Fibroblast of lung (primary cell): ENCODE measurements at regions not wholly inside any gene's neighbourhood (a gene's known extent, or its start where the extent isn't known, plus 50 kb on each side); places are given as distances from the start of the nearest gene placed in this dataset.

Source experiments
- DNase-seq, 2 donors: peaks; one replicate each; pipeline versions ENCODE4 v3.0.0 to v3.0.0-alpha.2; 2010; ENCODE audit warnings: low read depth in 2 of 2
- H2AFZ ChIP-seq: 2 replicates; pipeline ENCODE4 v1.5.1; 2012; ENCODE audit warnings: low read length, control low read depth, inconsistent platforms
- H3K27ac ChIP-seq: 2 replicates; pipeline ENCODE4 v1.5.1; 2011; ENCODE audit warnings: low read length, control low read depth; ENCODE audit not compliant: insufficient read depth
- H3K27me3 ChIP-seq: 2 replicates; pipeline ENCODE4 v1.5.1; 2011; ENCODE audit warnings: mild to moderate bottlenecking, low read length; ENCODE audit not compliant: control insufficient read depth, insufficient read depth
- H3K36me3 ChIP-seq: 2 replicates; pipeline ENCODE4 v1.5.1; 2011; ENCODE audit warnings: low read length; ENCODE audit not compliant: control insufficient read depth, insufficient read depth
- H3K4me1 ChIP-seq: 2 replicates; pipeline ENCODE4 v1.5.1; 2011; ENCODE audit warnings: low read length; ENCODE audit not compliant: control insufficient read depth, insufficient read depth; ENCODE audit errors: extremely low read depth
- H3K4me2 ChIP-seq: 2 replicates; pipeline ENCODE4 v1.5.1; 2011; ENCODE audit warnings: low read length, control low read depth; ENCODE audit not compliant: insufficient read depth; ENCODE audit errors: extremely low read depth
- H3K4me3 ChIP-seq, 4 experiments: fragments of 200-600 bp in 1 of 4; sonication (generic) in 1 of 4; replicated peaks in 1 of 4; 2 replicates each; pipeline ENCODE4 v1.5.1; 2011 to 2016; ENCODE audit warnings: low read length in 4 of 4, low read depth in 3 of 4, mild to moderate bottlenecking in 3 of 4, control low read depth in 2 of 4, inconsistent platforms in 1 of 4, mixed read lengths in 1 of 4; ENCODE audit not compliant: insufficient read depth in 1 of 4; ENCODE audit errors: control extremely low read depth in 1 of 4
- H3K79me2 ChIP-seq: 2 replicates; pipeline ENCODE4 v1.5.1; 2012; ENCODE audit warnings: mild to moderate bottlenecking, low read length, inconsistent platforms; ENCODE audit not compliant: control insufficient read depth, insufficient read depth
- H3K9ac ChIP-seq: 2 replicates; pipeline ENCODE4 v1.5.1; 2011; ENCODE audit warnings: mild to moderate bottlenecking, low read length, control low read depth; ENCODE audit not compliant: insufficient read depth
- H3K9me3 ChIP-seq: 2 replicates; pipeline ENCODE4 v1.5.1; 2012; ENCODE audit warnings: low read depth, low read length; ENCODE audit not compliant: control insufficient read depth, insufficient read depth
- H4K20me1 ChIP-seq: 2 replicates; pipeline ENCODE4 v1.5.1; 2011; ENCODE audit warnings: low read length; ENCODE audit not compliant: control insufficient read depth, insufficient read depth; ENCODE audit errors: extremely low read depth
- EZH2 ChIP-seq: IDR thresholded peaks from 2 replicates; pipeline ENCODE4 v1.5.1; 2012; ENCODE audit warnings: low read length, control low read depth, mild to moderate bottlenecking; ENCODE audit errors: missing control alignments
- TF ChIP-seq, protein P1 (sequence below), 2 donors: IDR thresholded peaks in 1 of 2; conservative IDR thresholded peaks in 1 of 2; 1 replicate in 1 of 2; 2 replicates in 1 of 2; pipeline ENCODE4 v1.5.1; 2011 to 2012; ENCODE audit warnings: low read length in 2 of 2, control low read depth in 1 of 2, inconsistent platforms in 1 of 2, low read depth in 1 of 2, mild to moderate bottlenecking in 1 of 2

GRCh38 chr5:82375488-82376244 is 97.5 kb upstream of the RPS23 start:
- H3K4me3 ChIP-seq: no peak overlapping the region
- H4K20me1 ChIP-seq: no peaks in the 10 kb centered on the region
- no peak overlapping the region for H3K9ac ChIP-seq
- H3K4me2 ChIP-seq: no peak overlapping the region
- H3K9me3 ChIP-seq: no peaks in the 10 kb centered on the region
- TF ChIP-seq, protein P1, sequence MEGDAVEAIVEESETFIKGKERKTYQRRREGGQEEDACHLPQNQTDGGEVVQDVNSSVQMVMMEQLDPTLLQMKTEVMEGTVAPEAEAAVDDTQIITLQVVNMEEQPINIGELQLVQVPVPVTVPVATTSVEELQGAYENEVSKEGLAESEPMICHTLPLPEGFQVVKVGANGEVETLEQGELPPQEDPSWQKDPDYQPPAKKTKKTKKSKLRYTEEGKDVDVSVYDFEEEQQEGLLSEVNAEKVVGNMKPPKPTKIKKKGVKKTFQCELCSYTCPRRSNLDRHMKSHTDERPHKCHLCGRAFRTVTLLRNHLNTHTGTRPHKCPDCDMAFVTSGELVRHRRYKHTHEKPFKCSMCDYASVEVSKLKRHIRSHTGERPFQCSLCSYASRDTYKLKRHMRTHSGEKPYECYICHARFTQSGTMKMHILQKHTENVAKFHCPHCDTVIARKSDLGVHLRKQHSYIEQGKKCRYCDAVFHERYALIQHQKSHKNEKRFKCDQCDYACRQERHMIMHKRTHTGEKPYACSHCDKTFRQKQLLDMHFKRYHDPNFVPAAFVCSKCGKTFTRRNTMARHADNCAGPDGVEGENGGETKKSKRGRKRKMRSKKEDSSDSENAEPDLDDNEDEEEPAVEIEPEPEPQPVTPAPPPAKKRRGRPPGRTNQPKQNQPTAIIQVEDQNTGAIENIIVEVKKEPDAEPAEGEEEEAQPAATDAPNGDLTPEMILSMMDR (conservative IDR thresholded peaks at IDR 0.05 in 1 of 2, IDR thresholded peaks at IDR 0.05 in 1 of 2; ENCODE audit: low read depth in 1 of 2, low read length in 2 of 2): no peak
- TF ChIP-seq EZH2: no peak
- H3K36me3 ChIP-seq: no peaks in the 10 kb centered on the region
- H3K27me3 ChIP-seq: no peaks in the 10 kb centered on the region
- no peaks in the 10 kb centered on the region for H3K79me2 ChIP-seq
- peak in 1 of 2 donors; percentile 61 for DNase-seq
- H3K27ac ChIP-seq: no peak overlapping the region
- H2AFZ ChIP-seq: no peak overlapping the region
- H3K4me1 ChIP-seq: no peaks in the 10 kb centered on the region

DNA sequence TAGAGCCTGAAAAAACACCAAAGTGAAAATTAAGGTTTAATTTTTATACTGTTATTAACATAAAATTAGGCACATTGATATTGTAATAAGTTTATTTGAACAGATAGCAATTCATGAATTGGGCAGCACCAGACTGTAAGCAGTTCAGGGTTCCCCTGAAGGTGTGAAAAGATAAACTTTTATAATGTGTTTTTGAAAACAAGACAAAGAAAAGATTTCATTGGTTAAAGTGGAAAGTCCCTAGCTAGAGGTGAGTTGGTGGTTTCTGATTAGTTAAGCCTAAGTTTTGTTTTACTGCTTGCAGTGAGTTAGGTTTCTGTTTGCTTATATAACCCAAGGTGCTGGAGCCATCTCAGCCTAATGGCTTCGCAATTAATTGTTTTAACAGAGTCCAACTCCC is 96.5 kb upstream of the RPS23 start:
- no peak for TF ChIP-seq EZH2
- TF ChIP-seq, protein P1 (conservative IDR thresholded peaks at IDR 0.05 in 1 of 2, IDR thresholded peaks at IDR 0.05 in 1 of 2; ENCODE audit: low read depth in 1 of 2, low read length in 2 of 2): no peak
- Histone ChIP-seq H3K27ac (no peak overlapping the region), H3K27me3 (no peaks in the 10 kb centered on the region), H3K79me2 (no peaks in the 10 kb centered on the region), H3K36me3 (no peaks in the 10 kb centered on the region), H3K4me2 (no peak overlapping the region), H3K4me3 (no peak overlapping the region), H2AFZ (no peak overlapping the region), H3K9me3 (no peaks in the 10 kb centered on the region), H4K20me1 (no peaks in the 10 kb centered on the region), H3K4me1 (no peaks in the 10 kb centered on the region), H3K9ac (no peak overlapping the region)
- no peak for DNase-seq

DNA sequence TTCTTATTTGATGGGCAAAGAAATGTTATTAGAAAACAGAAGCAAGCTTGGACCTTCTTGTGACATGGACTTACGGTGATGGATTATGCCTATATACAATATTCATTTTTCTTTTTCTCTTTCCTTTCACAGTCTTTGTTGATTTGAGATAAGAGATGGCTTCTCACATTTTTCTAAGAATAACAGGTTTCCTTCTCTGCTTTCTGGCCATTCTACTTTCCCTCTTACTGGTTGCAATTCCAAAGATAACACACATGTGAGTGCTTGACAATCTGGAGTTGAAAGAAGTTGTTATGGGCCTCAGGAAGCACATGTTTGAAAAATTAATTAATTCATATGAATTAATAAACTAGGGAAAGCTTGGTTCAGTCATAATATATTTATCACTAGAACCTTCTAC is 89.8 kb upstream of the RPS23 start:
- TF ChIP-seq, protein P1 (conservative IDR thresholded peaks at IDR 0.05 in 1 of 2, IDR thresholded peaks at IDR 0.05 in 1 of 2; ENCODE audit: low read depth in 1 of 2, low read length in 2 of 2): no peak
- TF ChIP-seq EZH2: no peak
- H3K36me3 ChIP-seq: no peaks in the 10 kb centered on the region
- H3K79me2 ChIP-seq: no peaks in the 10 kb centered on the region
- DNase-seq: peak in 1 of 2 donors; percentile 60
- H2AFZ ChIP-seq: no peak overlapping the region
- no peaks in the 10 kb centered on the region for H3K27me3 ChIP-seq
- H4K20me1 ChIP-seq: no peaks in the 10 kb centered on the region
- H3K9ac ChIP-seq: no peak overlapping the region
- no peak overlapping the region for H3K27ac ChIP-seq
- no peak overlapping the region for H3K4me2 ChIP-seq
- no peaks in the 10 kb centered on the region for H3K4me1 ChIP-seq
- H3K4me3 ChIP-seq: no peak overlapping the region
- H3K9me3 ChIP-seq: no peaks in the 10 kb centered on the region
